HG02763 (cell line): ENCODE measurements at regions not wholly inside any gene's neighbourhood (a gene's known extent, or its start where the extent isn't known, plus 50 kb on each side); places are given as distances from the start of the nearest gene placed in this dataset.
"Not testable (repeated sequence)": the region's sequence is repeated elsewhere in the genome, so short reads cannot be mapped to it uniquely, and the experiment has no call there.

Source experiments
- ATAC-seq: cut with Tn5 transposase; IDR thresholded peaks from one replicate; pipeline ENCODE4 v1.9.1; 2021; ENCODE audit warnings: mild to moderate bottlenecking, moderate library complexity; ENCODE audit not compliant: unreplicated experiment

- no peak for ATAC-seq
These were observed 80.3 kb downstream of the POU3F4 start for GRCh38 chrX:83588409-83588808.

GRCh38 chrX:83593634-83594294 is 85.7 kb downstream of the POU3F4 start:
- no peak for ATAC-seq

GRCh38 chrX:83630662-83631061 is 122.6 kb downstream of the POU3F4 start:
- no peak for ATAC-seq

GRCh38 chrX:83649706-83650105 is 141.6 kb downstream of the POU3F4 start:
- not testable (repeated sequence) for ATAC-seq

- peak; percentile 63 for ATAC-seq
These were observed 150.6 kb downstream of the POU3F4 start for GRCh38 chrX:83658731-83659130.
